Mesenchymal stem cell (in vitro differentiated cells and primary cell): ENCODE measurements at regions not wholly inside any gene's neighbourhood (a gene's known extent, or its start where the extent isn't known, plus 50 kb on each side); places are given as distances from the start of the nearest gene placed in this dataset.
"Not testable (repeated sequence)": the region's sequence is repeated elsewhere in the genome, so short reads cannot be mapped to it uniquely, and the experiment has no call there.

Source experiments
- DNase-seq: peaks from one replicate; pipeline ENCODE4 v3.0.0-alpha.2; 2013
- H2AFZ ChIP-seq: one replicate; pipeline ENCODE4 v1.6.1; 2013; ENCODE audit warnings: low read depth, mild to moderate bottlenecking, control low read depth, inconsistent platforms, low read length, moderate library complexity
- H2AK5ac ChIP-seq: 2 replicates; pipeline ENCODE4 v1.6.1; 2013; ENCODE audit warnings: low read length, moderate library complexity, mild to moderate bottlenecking, inconsistent platforms; ENCODE audit not compliant: severe bottlenecking
- H2BK120ac ChIP-seq: one replicate; pipeline ENCODE4 v1.6.1; 2013; ENCODE audit warnings: low read depth, mild to moderate bottlenecking, inconsistent platforms, low read length, moderate library complexity
- H2BK12ac ChIP-seq, 2 experiments: one replicate each; pipeline ENCODE4 v1.6.1; 2013; ENCODE audit warnings: inconsistent platforms in 2 of 2, low read length in 2 of 2, mild to moderate bottlenecking in 2 of 2, moderate library complexity in 2 of 2, control low read depth in 1 of 2
- H2BK15ac ChIP-seq: one replicate; pipeline ENCODE4 v1.6.1; 2013; ENCODE audit warnings: mild to moderate bottlenecking, low read depth, inconsistent platforms; ENCODE audit not compliant: poor library complexity, severe bottlenecking
- H2BK5ac ChIP-seq: 2 replicates; pipeline ENCODE4 v1.6.1; 2013; ENCODE audit warnings: low read depth, mild to moderate bottlenecking, low read length, control low read depth, inconsistent platforms; ENCODE audit not compliant: poor library complexity, severe bottlenecking
- H3K14ac ChIP-seq, 2 experiments: one replicate each; pipeline ENCODE4 v1.6.1; 2013; ENCODE audit warnings: inconsistent platforms in 2 of 2, low read length in 2 of 2, control low read depth in 1 of 2, mild to moderate bottlenecking in 1 of 2, moderate library complexity in 1 of 2
- H3K18ac ChIP-seq, 2 experiments: one replicate each; pipeline ENCODE4 v1.6.1; 2013; ENCODE audit warnings: inconsistent platforms in 2 of 2, low read length in 2 of 2, control low read depth in 1 of 2, low read depth in 1 of 2, mild to moderate bottlenecking in 1 of 2
- H3K23ac ChIP-seq, 2 experiments: one replicate each; pipeline ENCODE4 v1.6.1; 2013; ENCODE audit warnings: inconsistent platforms in 2 of 2, low read length in 2 of 2, mild to moderate bottlenecking in 2 of 2, moderate library complexity in 2 of 2, control low read depth in 1 of 2
- H3K27ac ChIP-seq: 2 replicates; pipeline ENCODE4 v1.5.1; 2013; ENCODE audit warnings: mild to moderate bottlenecking, moderate library complexity, low read length, control low read depth, inconsistent platforms; ENCODE audit not compliant: poor library complexity, severe bottlenecking
- H3K27me3 ChIP-seq, 2 experiments: 2 replicates each; pipeline versions ENCODE4 v1.6.1 to v1.7.0; 2013; ENCODE audit warnings: low read length in 2 of 2, mild to moderate bottlenecking in 2 of 2, moderate library complexity in 2 of 2, control low read depth in 1 of 2, inconsistent platforms in 1 of 2; ENCODE audit not compliant: control insufficient read depth in 1 of 2, insufficient read depth in 1 of 2
- H3K36me3 ChIP-seq, 2 experiments: 2 replicates each; pipeline versions ENCODE4 v1.6.1 to v1.7.0; 2013; ENCODE audit warnings: low read length in 2 of 2, control low read depth in 1 of 2, inconsistent platforms in 1 of 2, low read depth in 1 of 2, mild to moderate bottlenecking in 1 of 2; ENCODE audit not compliant: insufficient read depth in 2 of 2, control insufficient read depth in 1 of 2
- H3K4ac ChIP-seq, 2 experiments: one replicate each; pipeline ENCODE4 v1.6.1; 2013; ENCODE audit warnings: inconsistent platforms in 2 of 2, low read length in 2 of 2, mild to moderate bottlenecking in 2 of 2, moderate library complexity in 2 of 2, control low read depth in 1 of 2, low read depth in 1 of 2
- H3K4me1 ChIP-seq: 2 replicates; pipeline ENCODE4 v1.6.1; 2013; ENCODE audit warnings: low read depth, low read length, control low read depth; ENCODE audit not compliant: control insufficient read depth, insufficient read depth
- H3K4me2 ChIP-seq: 2 replicates; pipeline ENCODE4 v1.6.1; 2013; ENCODE audit warnings: low read length, mild to moderate bottlenecking, inconsistent platforms; ENCODE audit not compliant: poor library complexity, severe bottlenecking
- H3K4me3 ChIP-seq, 2 experiments: 2 replicates each; pipeline versions ENCODE4 v1.5.1 to v1.7.0; 2013; ENCODE audit warnings: low read length in 2 of 2, mild to moderate bottlenecking in 2 of 2, control low read depth in 1 of 2, low read depth in 1 of 2; ENCODE audit not compliant: insufficient read depth in 1 of 2
- H3K79me1 ChIP-seq: replicated peaks from 2 replicates; pipeline ENCODE4 v1.6.1; 2013; ENCODE audit warnings: mild to moderate bottlenecking, control low read depth, low read length, inconsistent platforms; ENCODE audit not compliant: poor library complexity, severe bottlenecking
- H3K9ac ChIP-seq: 2 replicates; pipeline ENCODE4 v1.7.0; 2013; ENCODE audit warnings: mild to moderate bottlenecking, low read length, moderate library complexity
- H3K9me3 ChIP-seq: 2 replicates; pipeline ENCODE4 v1.7.0; 2013; ENCODE audit warnings: mild to moderate bottlenecking, low read length; ENCODE audit not compliant: control insufficient read depth
- H4K8ac ChIP-seq: one replicate; pipeline ENCODE4 v1.6.1; 2013; ENCODE audit warnings: inconsistent platforms, mild to moderate bottlenecking, low read length, moderate library complexity
- H4K91ac ChIP-seq: one replicate; pipeline ENCODE4 v1.6.1; 2013; ENCODE audit warnings: mild to moderate bottlenecking, low read length, inconsistent platforms
- WGBS: methylation state at CpG from one replicate; pipeline ENCODE4 v1.1.7; 2013; ENCODE audit warnings: mixed read lengths; 5-methylcytosine and 5-hydroxymethylcytosine counted together

GRCh38 chr7:110461621-110462020 lies 629.3 kb upstream of the LRRN3 start:
- Histone ChIP-seq H2BK5ac (no peak overlapping the region), H3K9me3 (peaks cover 6% of the 10 kb centered on the region), H3K4me2 (no peak overlapping the region), H3K4me1 (no peaks in the 10 kb centered on the region), H3K23ac (no peak overlapping the region), H4K91ac (no peak overlapping the region), H3K4me3 (no peak overlapping the region), H2AK5ac (no peak overlapping the region), H2AFZ (no peak overlapping the region), H3K79me1 (no peaks in the 10 kb centered on the region), H2BK12ac (no peak overlapping the region), H3K27ac (no peak overlapping the region), H3K9ac (no peak overlapping the region), H4K8ac (no peak overlapping the region), H3K4ac (no peak overlapping the region), H2BK15ac (no peak overlapping the region), H3K14ac (no peak overlapping the region), H3K18ac (no peak overlapping the region), H2BK120ac (no peak overlapping the region), H3K27me3 (no peaks in the 10 kb centered on the region), H3K36me3 (no peaks in the 10 kb centered on the region)
- no peak for DNase-seq
- no CpG with 5 or more reads among the region's 2 CpGs for WGBS

- Histone ChIP-seq H3K4me1 (no peaks in the 10 kb centered on the region), H3K27me3 (no peaks in the 10 kb centered on the region), H3K9me3 (peaks cover 8% of the 10 kb centered on the region)
These were observed 620.5 kb upstream of the LRRN3 start for GRCh38 chr7:110470420-110470819.

GRCh38 chr7:110472419-110472818 lies 618.5 kb upstream of the LRRN3 start:
- DNase-seq, H2AFZ ChIP-seq, H4K91ac ChIP-seq: not testable (repeated sequence)

More at GRCh38 chr7:110470420-110470819, 620.5 kb upstream of the LRRN3 start:
- Histone ChIP-seq H2AK5ac (no peak overlapping the region), H3K36me3 (no peaks in the 10 kb centered on the region), H2BK15ac (no peak overlapping the region), H2BK5ac (no peak overlapping the region), H3K27ac (no peak overlapping the region), H3K79me1 (no peaks in the 10 kb centered on the region), H2BK12ac (no peak overlapping the region), H2AFZ (no peak overlapping the region), H3K4me3 (no peak overlapping the region), H3K23ac (no peak overlapping the region), H3K14ac (no peak overlapping the region), H3K9ac (no peak overlapping the region), H2BK120ac (no peak overlapping the region), H3K18ac (no peak overlapping the region), H4K91ac (no peak overlapping the region), H3K4ac (no peak overlapping the region), H3K4me2 (no peak overlapping the region), H4K8ac (no peak overlapping the region)
- DNase-seq: no peak

GRCh38 chr7:110480964-110481363 lies 610.0 kb upstream of the LRRN3 start:
- Histone ChIP-seq H2BK120ac (no peak overlapping the region), H4K8ac (no peak overlapping the region), H2AK5ac (no peak overlapping the region), H4K91ac (no peak overlapping the region), H3K27ac (no peak overlapping the region), H2BK15ac (no peak overlapping the region), H3K36me3 (no peaks in the 10 kb centered on the region), H2BK5ac (no peak overlapping the region), H3K14ac (no peak overlapping the region), H2AFZ (no peak overlapping the region), H3K4me2 (no peak overlapping the region), H2BK12ac (no peak overlapping the region), H3K4ac (no peak overlapping the region), H3K4me3 (no peak overlapping the region), H3K18ac (no peak overlapping the region), H3K27me3 (no peaks in the 10 kb centered on the region), H3K4me1 (no peaks in the 10 kb centered on the region), H3K9ac (no peak overlapping the region), H3K79me1 (no peaks in the 10 kb centered on the region), H3K9me3 (peaks cover 8% of the 10 kb centered on the region), H3K23ac (no peak overlapping the region)
- no peak for DNase-seq
- 58% methylated on average over 2 of the region's 2 CpGs for WGBS

More at GRCh38 chr7:110472419-110472818, 618.5 kb upstream of the LRRN3 start:
- not testable (repeated sequence) for H2BK12ac ChIP-seq, H3K4me2 ChIP-seq, H3K9me3 ChIP-seq, H3K27me3 ChIP-seq, H3K4me3 ChIP-seq, H2BK15ac ChIP-seq, H3K4ac ChIP-seq, H3K23ac ChIP-seq, H3K36me3 ChIP-seq, H3K79me1 ChIP-seq, H3K18ac ChIP-seq, H3K4me1 ChIP-seq, H3K9ac ChIP-seq, H3K27ac ChIP-seq, H2BK120ac ChIP-seq, H2AK5ac ChIP-seq, H4K8ac ChIP-seq, H3K14ac ChIP-seq, H2BK5ac ChIP-seq
- WGBS: 80% methylated on average over 5 of the region's 7 CpGs
